ENCODE measurements at regions not wholly inside any gene's neighbourhood (a gene's known extent, or its start where the extent isn't known, plus 50 kb on each side); places are given as distances from the start of the nearest gene placed in this dataset.

DNA sequence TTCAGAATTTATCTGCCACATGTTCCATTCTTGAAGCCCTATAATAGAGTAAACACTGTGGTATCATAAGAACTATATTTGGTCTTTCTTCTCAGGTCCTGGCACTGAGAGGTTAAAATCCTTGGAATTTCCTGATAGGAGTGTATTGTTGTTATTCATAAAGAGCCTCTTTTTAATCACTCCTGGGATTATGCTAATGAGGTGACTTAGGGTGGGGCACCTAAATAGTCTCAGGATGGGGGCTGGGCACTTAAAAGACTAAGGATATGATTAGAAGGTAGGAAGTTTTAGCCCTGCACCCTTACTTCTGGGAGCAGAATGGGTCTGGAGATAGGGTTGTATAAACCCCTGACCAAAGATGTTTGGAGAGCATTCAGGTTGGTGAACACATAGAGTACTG, 755.2 kb upstream of the TENM4 start:
- TF ChIP-seq CTCF (IDR thresholded peaks at IDR 0.05; ENCODE audit: low read depth, low read length, missing input control) (no peak), RAD21 (IDR thresholded peaks at IDR 0.05) (no peak), REST (IDR thresholded peaks at IDR 0.05) (no peak), EGR1 (IDR thresholded peaks at IDR 0.05; ENCODE audit: low read depth in 2 of 2) (no peak), TAF1 (conservative IDR thresholded peaks at IDR 0.05) (no peak)

Measured in liver (tissue), 3 donors.